HTR-8/SVneo (cell line): ENCODE measurements at regions not wholly inside any gene's neighbourhood (a gene's known extent, or its start where the extent isn't known, plus 50 kb on each side); places are given as distances from the start of the nearest gene placed in this dataset.

Experiments used
- DNase-seq: peaks from one replicate; pipeline ENCODE4 v3.0.0; 2011; ENCODE audit warnings: low spot score, mixed read lengths; ENCODE audit not compliant: insufficient read length
- FAIRE-seq: peaks from 2 replicates; lab custom pipeline; 2011; peaks lifted over from hg19 to GRCh38; lab: Jason Lieb, UNC

DNA sequence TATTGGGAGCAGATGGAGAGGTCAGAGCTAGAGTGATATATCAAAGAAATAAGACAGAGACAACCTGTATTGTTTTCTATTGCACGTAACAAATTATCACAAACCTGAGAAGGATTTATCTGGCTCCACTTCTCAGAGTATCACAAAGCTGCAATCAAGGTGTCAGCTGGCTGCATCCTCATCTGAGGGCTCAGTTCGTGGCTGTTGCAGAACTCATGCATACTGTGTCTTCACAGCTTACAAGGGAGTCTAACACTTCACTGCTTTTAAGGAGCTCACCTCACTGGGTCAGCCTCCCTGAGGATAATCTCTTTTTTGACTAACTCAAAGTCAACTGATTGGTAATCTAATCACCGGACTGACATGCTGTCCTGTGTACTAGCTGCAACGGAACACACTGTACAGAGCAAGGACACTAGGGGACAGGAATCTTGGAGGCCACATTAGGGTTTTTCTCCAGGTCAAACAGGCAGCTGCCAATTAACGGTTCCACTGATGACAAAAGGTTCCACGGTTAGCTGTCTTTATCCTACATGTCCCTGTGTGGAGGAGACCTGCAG lies 1006.8 kb upstream of the SEMA6D start:
- DNase-seq (no peak), FAIRE-seq (no peak)

GRCh38 chr15:46713045-46713444 lies 1004.3 kb upstream of the SEMA6D start:
- FAIRE-seq (no peak), DNase-seq (no peak)

DNA sequence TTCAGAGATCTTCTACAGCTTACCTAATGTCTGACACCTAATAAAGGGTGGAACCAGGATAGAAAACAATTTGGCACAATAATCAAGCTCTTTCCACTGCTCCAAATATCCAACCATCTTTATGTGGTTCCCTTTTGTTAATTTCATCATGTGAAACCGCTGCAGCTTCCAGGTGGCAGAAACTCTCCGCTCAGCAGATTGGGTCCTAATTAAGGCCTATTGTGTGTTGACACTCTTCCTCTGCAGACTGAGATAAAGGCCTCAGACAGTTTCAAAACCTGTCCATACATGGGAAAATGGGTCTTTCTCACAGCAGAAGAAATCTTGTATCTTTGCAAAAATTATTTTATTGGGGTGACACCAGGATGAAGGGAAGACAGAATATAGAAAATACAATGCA lies 1002.4 kb upstream of the SEMA6D start:
- FAIRE-seq: no peak
- no peak for DNase-seq

GRCh38 chr15:46723308-46723707 lies 994.0 kb upstream of the SEMA6D start:
- no peak for FAIRE-seq
- DNase-seq: no peak

DNA sequence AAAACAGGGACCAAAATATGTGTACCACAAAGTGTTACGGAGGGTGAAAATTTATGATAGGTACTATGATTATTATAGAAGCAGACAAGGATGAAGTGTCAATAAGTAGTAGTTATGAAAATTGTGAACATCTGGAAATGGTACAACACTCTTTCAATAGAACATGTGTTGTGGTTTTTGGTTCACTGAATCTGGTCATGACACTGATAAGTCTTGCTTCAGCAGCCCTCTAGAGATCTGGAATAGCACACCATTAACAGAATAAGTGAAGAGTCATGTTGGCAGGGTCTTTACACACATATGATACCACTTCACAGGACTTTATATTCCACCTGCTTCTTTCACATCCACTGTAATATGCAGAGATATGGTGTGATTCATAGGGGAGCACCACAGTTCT lies 985.2 kb upstream of the SEMA6D start:
- FAIRE-seq: no peak
- no peak for DNase-seq

GRCh38 chr15:46735115-46735514 lies 982.2 kb upstream of the SEMA6D start:
- DNase-seq: no peak
- FAIRE-seq: no peak

DNA sequence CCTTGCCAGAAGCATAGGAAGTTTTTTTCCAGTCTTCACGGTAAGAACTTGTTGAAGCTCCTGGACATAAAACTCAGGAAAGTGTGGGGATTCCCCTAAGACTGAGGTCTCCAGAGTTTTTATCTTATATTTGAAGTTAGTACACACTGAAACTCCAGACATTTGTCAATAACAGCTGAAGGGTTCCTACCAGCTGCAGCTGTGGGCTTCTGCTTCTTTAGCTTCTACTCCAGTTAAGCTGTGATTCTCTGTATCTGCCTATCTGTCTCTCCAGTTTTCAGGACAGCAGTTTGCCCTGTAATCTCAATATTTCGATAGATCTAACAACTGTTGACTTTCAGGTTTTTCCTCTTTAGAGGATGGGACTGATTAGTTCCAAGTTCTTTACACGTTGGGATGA lies 966.0 kb upstream of the SEMA6D start:
- FAIRE-seq: no peak

GRCh38 chr15:46753946-46754345 lies 963.4 kb upstream of the SEMA6D start:
- FAIRE-seq: no peak
- no peak for DNase-seq

More for the DNA sequence above, 966.0 kb upstream of the SEMA6D start:
- DNase-seq: no peak

- DNase-seq: no peak
- FAIRE-seq: no peak
Measured at GRCh38 chr15:46763091-46763490, 954.2 kb upstream of the SEMA6D start.

GRCh38 chr15:46764851-46765250 lies 952.5 kb upstream of the SEMA6D start:
- DNase-seq: no peak
- no peak for FAIRE-seq

- FAIRE-seq (no peak), DNase-seq (no peak)
Measured at GRCh38 chr15:46766021-46766420, 951.3 kb upstream of the SEMA6D start.

DNA sequence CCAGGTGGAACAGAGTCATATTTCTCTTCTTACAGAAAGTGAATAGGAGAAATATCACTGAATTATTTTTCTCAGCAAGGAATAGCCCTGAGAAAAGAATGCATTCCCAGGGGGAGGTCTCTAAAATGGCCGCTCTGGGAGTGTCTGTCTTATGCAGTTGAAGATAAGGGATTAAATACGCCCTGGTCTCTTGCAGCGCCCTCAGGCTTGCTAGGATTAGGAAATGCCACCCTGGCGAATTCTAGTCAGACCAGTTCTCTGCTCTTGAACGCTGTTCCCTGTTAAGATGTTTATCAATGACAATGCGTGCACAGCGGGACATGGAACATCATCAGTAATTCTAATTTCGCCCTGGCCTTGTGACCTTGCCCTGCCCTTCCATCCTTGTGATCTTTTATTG lies 949.0 kb upstream of the SEMA6D start:
- DNase-seq (no peak), FAIRE-seq (no peak)

- FAIRE-seq (no peak), DNase-seq (no peak)
Measured at GRCh38 chr15:46773016-46773415, 944.3 kb upstream of the SEMA6D start.

GRCh38 chr15:46778876-46779275 lies 938.4 kb upstream of the SEMA6D start:
- FAIRE-seq (no peak), DNase-seq (no peak)

DNA sequence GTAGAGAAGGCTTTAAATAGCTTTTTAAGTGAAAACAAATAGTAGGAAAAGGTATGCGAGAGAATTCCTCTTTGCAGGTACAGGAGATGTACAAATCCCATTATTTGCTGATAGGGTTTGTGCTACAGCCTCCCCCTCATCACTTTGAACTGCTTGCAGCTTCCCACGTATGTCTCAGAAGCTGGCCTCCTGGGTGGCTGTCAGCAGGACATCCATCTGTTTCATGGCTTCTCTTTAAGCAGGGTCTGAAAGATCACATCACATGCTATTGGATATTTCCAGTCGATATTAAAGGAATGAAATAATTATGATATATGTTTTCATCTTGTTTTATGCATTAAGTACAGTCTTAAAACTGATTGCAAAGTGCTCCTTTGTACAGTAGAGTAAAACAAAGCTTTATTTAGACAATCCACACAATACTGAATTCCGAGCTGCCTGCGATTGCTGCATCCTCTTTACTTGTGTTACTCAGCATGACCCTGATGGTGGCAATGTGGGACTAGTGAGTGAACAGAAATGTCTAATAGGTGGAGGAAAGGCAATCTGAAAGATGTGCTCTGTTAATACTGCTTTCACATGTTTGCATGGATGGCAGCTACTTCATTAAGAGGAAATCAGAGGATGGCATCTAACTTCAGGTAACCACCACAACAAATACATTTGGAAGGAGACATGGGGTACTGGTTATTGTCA lies 930.6 kb upstream of the SEMA6D start:
- DNase-seq: no peak
- FAIRE-seq: no peak

GRCh38 chr15:46795685-46796084 lies 921.6 kb upstream of the SEMA6D start:
- no peak for DNase-seq
- FAIRE-seq: no peak

DNA sequence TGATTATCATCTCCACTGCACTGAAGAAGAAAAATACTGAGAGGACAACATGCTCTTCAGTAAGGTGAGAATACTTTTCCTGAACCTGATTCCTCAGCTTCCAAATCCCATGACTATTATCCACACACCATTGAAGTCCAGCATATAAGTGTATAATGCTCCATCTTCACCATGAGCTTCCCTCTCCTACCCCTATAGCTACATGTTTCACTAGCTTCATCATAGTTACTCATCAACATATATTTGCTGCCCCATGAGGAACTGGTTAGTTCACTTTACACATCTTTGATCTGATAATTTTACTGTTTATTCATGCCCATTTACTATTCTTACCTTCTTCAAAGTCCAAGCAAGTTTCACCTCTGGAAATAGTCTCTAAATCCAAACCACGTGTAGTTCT lies 908.5 kb upstream of the SEMA6D start:
- FAIRE-seq (no peak), DNase-seq (no peak)

DNA sequence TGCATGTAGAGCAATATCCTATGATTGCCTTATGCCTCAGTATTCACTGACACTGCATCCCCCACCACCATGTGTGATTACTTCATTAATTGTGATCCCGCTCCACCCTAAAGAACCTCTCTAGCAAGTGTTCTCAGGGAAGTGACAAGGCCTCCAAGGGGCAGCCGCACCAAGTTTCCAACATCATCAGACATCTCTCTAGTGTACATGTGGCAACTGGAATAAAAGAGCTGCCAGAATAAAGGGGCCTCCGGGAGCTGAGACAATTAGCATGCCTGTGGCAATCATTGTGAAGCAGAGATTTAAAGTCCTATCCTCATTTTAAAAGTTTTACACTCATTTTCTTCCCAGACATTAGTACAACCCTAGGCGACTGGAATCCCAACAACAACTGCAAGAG lies 902.1 kb upstream of the SEMA6D start:
- no peak for FAIRE-seq
- DNase-seq: no peak

- FAIRE-seq: no peak
- no peak for DNase-seq
Measured at GRCh38 chr15:46815765-46816164, 901.5 kb upstream of the SEMA6D start.

GRCh38 chr15:46848704-46849103 lies 868.6 kb upstream of the SEMA6D start:
- DNase-seq (peak; percentile 9), FAIRE-seq (no peak)

DNA sequence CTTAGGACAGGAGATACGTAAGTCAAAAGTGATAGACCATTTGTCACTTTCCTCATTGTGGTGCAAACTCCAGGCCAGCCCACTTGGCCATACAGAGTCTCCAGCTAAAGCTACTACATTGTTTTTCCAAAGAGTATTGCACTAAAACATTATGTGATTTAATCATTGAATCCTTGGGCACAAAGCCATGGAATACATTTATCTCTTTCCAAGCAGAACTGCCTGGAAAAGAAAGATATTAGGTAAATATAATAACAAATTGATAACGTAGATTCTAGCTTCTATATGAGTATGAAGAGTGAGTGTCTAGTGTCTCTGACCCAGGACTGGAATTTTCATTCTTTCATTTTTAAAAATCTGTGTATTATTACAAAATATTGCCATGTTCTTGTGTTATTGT lies 863.7 kb upstream of the SEMA6D start:
- DNase-seq: no peak
- no peak for FAIRE-seq

DNA sequence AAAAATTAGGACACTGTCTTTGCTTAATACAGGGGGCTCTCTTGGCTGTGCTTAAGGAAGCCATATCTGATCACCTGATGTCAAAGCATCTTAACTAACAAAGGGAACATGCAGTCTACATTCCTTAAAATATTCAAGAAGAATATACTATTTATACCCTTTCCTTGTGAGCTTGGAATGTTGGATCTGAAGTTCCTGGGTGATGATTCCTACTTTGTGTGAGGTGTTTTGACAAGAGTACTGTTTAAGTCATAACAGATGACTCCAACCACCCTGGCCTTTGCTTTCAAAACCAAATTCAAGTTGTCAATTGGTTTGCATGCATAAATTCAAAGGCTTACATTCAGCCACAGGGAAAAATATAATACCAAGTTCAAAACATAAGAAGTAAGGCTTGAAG lies 862.7 kb upstream of the SEMA6D start:
- FAIRE-seq (no peak), DNase-seq (no peak)
